DOHH2 (cell line): ENCODE measurements at regions not wholly inside any gene's neighbourhood (a gene's known extent, or its start where the extent isn't known, plus 50 kb on each side); places are given as distances from the start of the nearest gene placed in this dataset.

Experiments used
- EZH2phosphoT487 ChIP-seq: fragments of 200-600 bp; sonication (generic); IDR thresholded peaks from 2 replicates; pipeline ENCODE4 v1.6.1; 2017; ENCODE audit warnings: borderline replicate concordance, mild to moderate bottlenecking, antibody characterized with exemption, low read length, moderate library complexity, mixed read lengths
- TF ChIP-seq, protein P1 (sequence below): fragments of 200-600 bp; sonication (generic); IDR thresholded peaks from one replicate; pipeline ENCODE4 v1.5.1; 2014; ENCODE audit warnings: antibody characterized with exemption, mild to moderate bottlenecking, low read depth, low read length; ENCODE audit not compliant: poor library complexity, severe bottlenecking

GRCh38 chr2:163801486-163801885, 65.7 kb upstream of the FIGN start:
- TF ChIP-seq, protein P1, sequence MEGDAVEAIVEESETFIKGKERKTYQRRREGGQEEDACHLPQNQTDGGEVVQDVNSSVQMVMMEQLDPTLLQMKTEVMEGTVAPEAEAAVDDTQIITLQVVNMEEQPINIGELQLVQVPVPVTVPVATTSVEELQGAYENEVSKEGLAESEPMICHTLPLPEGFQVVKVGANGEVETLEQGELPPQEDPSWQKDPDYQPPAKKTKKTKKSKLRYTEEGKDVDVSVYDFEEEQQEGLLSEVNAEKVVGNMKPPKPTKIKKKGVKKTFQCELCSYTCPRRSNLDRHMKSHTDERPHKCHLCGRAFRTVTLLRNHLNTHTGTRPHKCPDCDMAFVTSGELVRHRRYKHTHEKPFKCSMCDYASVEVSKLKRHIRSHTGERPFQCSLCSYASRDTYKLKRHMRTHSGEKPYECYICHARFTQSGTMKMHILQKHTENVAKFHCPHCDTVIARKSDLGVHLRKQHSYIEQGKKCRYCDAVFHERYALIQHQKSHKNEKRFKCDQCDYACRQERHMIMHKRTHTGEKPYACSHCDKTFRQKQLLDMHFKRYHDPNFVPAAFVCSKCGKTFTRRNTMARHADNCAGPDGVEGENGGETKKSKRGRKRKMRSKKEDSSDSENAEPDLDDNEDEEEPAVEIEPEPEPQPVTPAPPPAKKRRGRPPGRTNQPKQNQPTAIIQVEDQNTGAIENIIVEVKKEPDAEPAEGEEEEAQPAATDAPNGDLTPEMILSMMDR = no peak
- no peak for TF ChIP-seq EZH2phosphoT487
